ENCODE measurements at regions not wholly inside any gene's neighbourhood (a gene's known extent, or its start where the extent isn't known, plus 50 kb on each side); places are given as distances from the start of the nearest gene placed in this dataset.
"Not testable (repeated sequence)": the region's sequence is repeated elsewhere in the genome, so short reads cannot be mapped to it uniquely, and the experiment has no call there.

DNA sequence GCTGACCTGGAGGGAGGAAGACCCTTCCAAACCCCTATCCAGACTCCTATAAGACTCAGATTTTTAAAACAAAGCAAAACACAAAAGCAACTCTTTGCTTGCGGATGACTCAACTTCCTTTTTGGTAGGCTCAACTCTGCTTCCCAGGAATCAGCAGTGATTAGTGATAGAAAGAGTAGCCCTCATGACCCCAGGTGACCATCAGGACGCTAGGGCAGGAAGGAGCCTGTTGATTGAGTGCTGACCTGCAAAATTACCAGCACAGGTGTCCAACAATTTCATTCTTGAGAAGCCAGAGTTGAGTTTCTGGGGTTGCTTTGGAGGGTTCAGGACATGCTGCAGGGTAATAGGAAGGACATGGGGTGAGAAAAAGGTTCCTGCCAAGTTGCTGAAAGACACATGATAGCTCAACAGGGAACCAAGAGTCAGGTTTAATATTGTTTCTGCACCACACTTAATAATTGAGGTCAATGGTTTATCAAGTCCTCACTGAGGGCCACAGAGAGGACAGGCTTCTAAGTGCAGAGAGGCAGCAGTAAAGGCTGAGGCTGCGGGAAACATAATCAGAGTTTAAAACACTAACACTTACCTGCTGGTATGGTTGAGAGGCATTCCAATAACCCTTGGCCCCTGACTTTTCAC is 67.4 kb upstream of the BMP2 start:
- Histone ChIP-seq H3K27ac (no peak overlapping the region), H3K4me1 (peaks cover 14% of the 10 kb centered on the region), H3K27me3 (no peaks in the 10 kb centered on the region), H3K4me3 (no peak overlapping the region), H3K36me3 (no peaks in the 10 kb centered on the region), H3K9me3 (replicated peaks) (no peaks in the 10 kb centered on the region)
- DNase-seq, result no peak

GRCh38 chr20:6698723-6699122 is 68.8 kb upstream of the BMP2 start:
- Histone ChIP-seq H3K9me3 (replicated peaks) (no peaks in the 10 kb centered on the region), H3K4me1 (peaks cover 14% of the 10 kb centered on the region), H3K36me3 (no peaks in the 10 kb centered on the region), H3K4me3 (no peak overlapping the region), H3K27me3 (no peaks in the 10 kb centered on the region), H3K27ac (no peak overlapping the region)
- no peak for DNase-seq

DNA sequence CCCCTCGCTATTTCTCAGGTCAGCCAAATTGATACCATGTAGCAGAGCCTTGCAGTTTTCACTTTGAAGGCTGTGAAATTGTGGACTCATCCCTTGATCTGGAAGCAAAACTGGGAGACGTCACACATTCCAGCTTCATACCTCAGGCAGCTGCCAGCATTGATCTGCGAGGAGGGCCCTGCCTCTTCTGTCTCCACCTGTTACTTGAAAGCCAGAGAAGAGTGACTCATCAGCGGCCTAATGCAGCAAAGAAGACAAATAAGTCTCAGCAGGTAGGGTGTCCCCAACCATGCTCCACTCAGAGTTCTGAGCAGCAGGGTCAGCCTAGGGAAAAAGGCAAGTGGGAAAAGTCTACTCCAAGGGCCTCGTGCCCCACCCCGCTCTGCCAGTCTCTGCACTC is 69.4 kb upstream of the BMP2 start:
- Histone ChIP-seq H3K9me3 (replicated peaks) (no peaks in the 10 kb centered on the region), H3K27me3 (no peaks in the 10 kb centered on the region), H3K27ac (peak overlapping the region; percentile 63), H3K4me1 (peaks cover 14% of the 10 kb centered on the region), H3K36me3 (no peaks in the 10 kb centered on the region), H3K4me3 (no peak overlapping the region)
- DNase-seq, result peak; percentile 57 to 66

DNA sequence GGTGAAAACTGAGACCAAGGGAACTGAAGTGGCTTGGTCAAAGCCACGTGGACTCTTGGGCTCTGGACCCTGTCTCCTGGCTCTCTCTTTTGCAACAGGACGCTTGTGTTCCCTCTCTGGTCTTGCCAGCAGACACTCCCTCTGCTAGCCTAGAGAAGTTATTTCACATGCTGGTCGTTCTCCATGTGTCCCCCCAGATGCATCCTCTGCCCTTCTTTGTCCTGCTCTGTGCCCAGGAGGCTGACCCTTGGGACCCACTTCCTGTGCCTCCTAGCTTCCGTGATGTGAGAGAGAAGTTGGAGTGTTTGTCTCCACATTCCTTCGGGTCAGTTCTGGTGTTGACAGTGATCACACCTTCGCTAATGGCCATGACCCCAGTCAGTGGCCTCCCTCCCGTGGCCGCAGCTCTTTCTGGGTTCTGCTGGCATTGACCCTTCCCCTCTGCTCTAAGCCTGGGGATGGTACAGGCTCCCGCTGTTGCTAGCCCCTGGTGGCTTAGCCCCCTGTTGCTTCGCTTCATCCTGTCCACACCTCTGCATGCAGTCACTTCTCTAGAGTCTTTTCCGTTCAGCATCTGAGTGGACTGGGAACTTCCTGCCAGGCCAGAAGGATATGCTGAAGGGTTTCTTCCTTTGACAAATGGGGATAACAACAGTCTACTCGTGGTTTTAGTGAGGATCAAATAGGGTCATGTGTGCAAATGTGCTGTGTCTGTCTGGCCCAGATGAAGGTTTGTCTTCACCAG is 70.1 kb upstream of the BMP2 start:
- Histone ChIP-seq H3K4me1 (peaks cover 14% of the 10 kb centered on the region), H3K9me3 (replicated peaks) (no peaks in the 10 kb centered on the region), H3K4me3 (no peak overlapping the region), H3K36me3 (no peaks in the 10 kb centered on the region), H3K27me3 (no peaks in the 10 kb centered on the region), H3K27ac (peak overlapping the region; percentile 63)
- peak; percentile 6 to 19 for DNase-seq

DNA sequence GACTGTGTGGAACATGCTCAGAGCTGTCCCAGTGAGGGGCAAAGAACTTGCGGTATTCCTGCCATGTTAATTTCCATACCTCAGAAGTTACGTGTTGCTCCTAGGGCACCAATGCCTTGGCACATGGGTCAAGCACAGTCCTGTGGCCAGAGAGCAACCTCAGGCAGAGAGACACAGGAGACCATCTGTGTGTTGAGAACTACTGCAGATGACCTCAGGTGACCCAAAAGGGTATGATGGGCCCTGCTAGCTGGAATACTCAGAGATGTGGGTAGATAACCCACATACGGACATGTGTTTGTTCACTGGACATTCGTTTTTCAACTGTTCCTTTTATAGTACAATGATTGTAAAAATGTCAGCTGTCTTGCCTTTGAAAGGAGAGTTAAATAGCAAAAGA is 71.5 kb upstream of the BMP2 start:
- DNase-seq, result no peak
- Histone ChIP-seq H3K27ac (no peak overlapping the region), H3K9me3 (replicated peaks) (no peaks in the 10 kb centered on the region), H3K36me3 (no peaks in the 10 kb centered on the region), H3K4me1 (peaks cover 14% of the 10 kb centered on the region), H3K27me3 (no peaks in the 10 kb centered on the region), H3K4me3 (no peak overlapping the region)

DNA sequence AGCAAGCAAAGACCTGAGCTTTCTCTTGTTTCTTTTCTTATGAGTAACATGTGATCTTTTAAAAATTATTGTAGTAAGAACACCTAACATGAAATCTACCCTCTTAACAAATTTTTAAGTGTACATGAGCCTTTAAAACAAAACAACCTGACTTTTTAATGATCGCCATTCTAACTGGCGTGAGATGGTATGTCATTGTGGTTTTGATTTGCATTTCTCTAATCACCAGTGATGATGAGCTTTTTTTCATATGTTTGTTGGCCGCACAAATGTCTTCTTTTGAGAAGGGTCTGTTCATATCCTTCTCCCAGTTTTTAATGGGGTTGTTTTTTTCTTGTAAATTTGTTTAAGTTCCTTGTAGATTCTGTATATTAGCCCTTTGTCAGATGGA is 73.7 kb upstream of the BMP2 start:
- not testable (repeated sequence) for H3K36me3 ChIP-seq; H3K9me3 ChIP-seq (replicated peaks); DNase-seq; H3K27me3 ChIP-seq; H3K27ac ChIP-seq; H3K4me3 ChIP-seq
- H3K4me1 ChIP-seq, result peaks cover 14% of the 10 kb centered on the region

GRCh38 chr20:6693178-6693807 is 74.2 kb upstream of the BMP2 start:
- DNase-seq, result no peak

DNA sequence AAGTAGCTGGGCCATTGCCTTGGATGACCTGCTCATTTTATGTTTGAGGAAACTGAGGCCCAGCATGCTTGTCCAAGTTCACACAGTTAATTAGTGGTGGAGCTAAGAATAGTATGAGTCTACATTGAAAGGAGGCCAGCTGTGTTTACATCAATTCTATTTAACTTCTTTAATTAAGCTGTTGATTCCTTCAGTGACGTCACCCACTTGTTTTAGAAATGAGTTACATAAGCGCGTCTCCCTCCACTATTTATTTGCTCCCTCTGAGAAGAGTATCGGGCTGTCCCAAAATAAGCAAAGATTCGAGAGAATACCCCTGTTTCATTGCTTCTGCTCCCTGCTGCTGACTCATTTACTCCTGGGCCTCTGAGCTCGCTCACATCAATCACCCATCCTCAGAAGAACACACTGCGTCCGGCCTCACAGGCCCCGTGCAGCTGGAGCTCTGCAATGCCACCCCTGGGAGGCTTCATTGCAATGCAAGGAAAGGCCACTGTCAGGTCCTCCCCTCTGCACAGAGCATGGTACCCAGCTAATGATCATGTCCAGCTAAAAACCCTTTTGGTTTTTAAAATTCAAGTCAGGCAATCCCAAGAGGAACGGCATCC is 74.8 kb upstream of the BMP2 start:
- Histone ChIP-seq H3K27me3 (no peaks in the 10 kb centered on the region), H3K4me1 (peaks cover 5% of the 10 kb centered on the region), H3K4me3 (no peak overlapping the region), H3K27ac (no peak overlapping the region), H3K36me3 (no peaks in the 10 kb centered on the region), H3K9me3 (replicated peaks) (no peaks in the 10 kb centered on the region)
- DNase-seq, result no peak

More at GRCh38 chr20:6693178-6693807, 74.2 kb upstream of the BMP2 start:
- Histone ChIP-seq H3K27ac (no peak overlapping the region), H3K9me3 (replicated peaks) (no peaks in the 10 kb centered on the region), H3K36me3 (no peaks in the 10 kb centered on the region), H3K27me3 (no peaks in the 10 kb centered on the region), H3K4me3 (no peak overlapping the region), H3K4me1 (peaks cover 10% of the 10 kb centered on the region)

- no peaks in the 10 kb centered on the region for H3K36me3 ChIP-seq
- no peaks in the 10 kb centered on the region for H3K4me1 ChIP-seq
- no peaks in the 10 kb centered on the region for H3K27me3 ChIP-seq
- no peaks in the 10 kb centered on the region for H3K9me3 ChIP-seq (replicated peaks)
- no peak overlapping the region for H3K4me3 ChIP-seq
- no peak overlapping the region for H3K27ac ChIP-seq
- no peak for DNase-seq
Measured at GRCh38 chr20:6691516-6691915, 76.0 kb upstream of the BMP2 start.

DNA sequence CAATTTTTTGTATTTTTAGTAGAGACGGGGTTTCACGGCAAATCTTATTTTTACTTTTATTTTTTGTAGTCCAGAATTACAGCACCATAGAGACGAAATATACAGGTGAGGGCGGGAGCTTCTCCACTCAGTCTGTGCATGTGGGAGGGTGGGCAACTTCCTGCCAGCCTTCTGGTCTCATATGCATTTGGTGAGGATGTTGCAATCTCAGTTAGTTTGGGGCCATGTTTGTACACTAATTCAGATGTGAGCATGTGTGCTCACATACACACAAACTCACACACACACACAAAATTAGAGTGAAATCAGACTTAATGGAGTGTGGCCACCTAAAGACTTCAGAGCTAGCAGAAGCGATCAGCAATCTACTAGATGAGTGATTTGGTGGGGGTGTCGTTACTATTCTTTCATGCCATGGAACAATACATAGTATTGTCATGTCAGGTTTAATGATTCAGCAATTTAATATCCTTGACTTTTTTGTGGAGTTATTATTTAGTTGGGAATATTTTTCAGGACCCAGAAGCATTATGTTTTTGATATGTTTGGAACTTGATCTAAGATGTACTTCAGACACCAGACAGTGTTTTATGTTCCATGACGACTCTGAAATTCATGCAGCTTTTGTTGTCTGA is 78.0 kb upstream of the BMP2 start:
- Histone ChIP-seq H3K36me3 (no peaks in the 10 kb centered on the region), H3K27ac (no peak overlapping the region), H3K4me3 (no peak overlapping the region), H3K27me3 (no peaks in the 10 kb centered on the region), H3K4me1 (no peaks in the 10 kb centered on the region), H3K9me3 (replicated peaks) (no peaks in the 10 kb centered on the region)
- DNase-seq, result no peak

GRCh38 chr20:6686171-6686570 is 81.3 kb upstream of the BMP2 start:
- Histone ChIP-seq H3K27ac (no peak overlapping the region), H3K36me3 (no peaks in the 10 kb centered on the region), H3K9me3 (replicated peaks) (no peaks in the 10 kb centered on the region), H3K4me1 (no peaks in the 10 kb centered on the region), H3K27me3 (no peaks in the 10 kb centered on the region), H3K4me3 (no peak overlapping the region)
- no peak for DNase-seq

- Histone ChIP-seq H3K27me3 (no peaks in the 10 kb centered on the region), H3K9me3 (replicated peaks) (no peaks in the 10 kb centered on the region), H3K4me1 (no peaks in the 10 kb centered on the region), H3K27ac (no peak overlapping the region), H3K4me3 (no peak overlapping the region), H3K36me3 (no peaks in the 10 kb centered on the region)
- no peak for DNase-seq
Measured at GRCh38 chr20:6685626-6686025, 81.9 kb upstream of the BMP2 start.

DNA sequence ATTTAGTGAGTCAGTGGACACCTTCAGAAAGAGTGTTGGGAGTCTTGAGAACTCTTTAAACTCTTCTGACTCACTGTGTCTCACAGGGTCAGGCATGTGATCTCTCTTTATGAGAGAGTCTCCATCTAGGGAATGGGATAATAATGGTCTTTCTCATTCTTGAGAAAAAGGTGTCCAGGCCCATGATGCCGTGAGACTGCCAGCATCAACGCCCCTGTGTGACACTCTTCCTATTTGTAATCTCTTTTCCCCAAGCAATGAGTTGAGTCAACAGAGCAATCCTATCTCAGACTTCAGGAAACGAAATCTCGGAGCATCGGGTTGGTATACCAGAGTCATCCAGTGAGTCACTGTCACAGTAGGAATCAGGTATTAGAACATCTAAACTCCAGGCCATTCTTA is 82.3 kb upstream of the BMP2 start:
- DNase-seq, result no peak
- no peak overlapping the region for H3K27ac ChIP-seq
- no peaks in the 10 kb centered on the region for H3K4me1 ChIP-seq
- no peak overlapping the region for H3K4me3 ChIP-seq
- no peaks in the 10 kb centered on the region for H3K27me3 ChIP-seq
- H3K36me3 ChIP-seq, result no peaks in the 10 kb centered on the region
- no peaks in the 10 kb centered on the region for H3K9me3 ChIP-seq (replicated peaks)

- H3K27me3 ChIP-seq, result no peaks in the 10 kb centered on the region
- DNase-seq, result no peak
- H3K4me3 ChIP-seq, result no peak overlapping the region
- no peak overlapping the region for H3K27ac ChIP-seq
- no peaks in the 10 kb centered on the region for H3K4me1 ChIP-seq
- H3K36me3 ChIP-seq, result no peaks in the 10 kb centered on the region
- H3K9me3 ChIP-seq (replicated peaks), result no peaks in the 10 kb centered on the region
Measured at GRCh38 chr20:6683021-6683977, 84.2 kb upstream of the BMP2 start.
